ENCODE measurements at regions not wholly inside any gene's neighbourhood (a gene's known extent, or its start where the extent isn't known, plus 50 kb on each side); places are given as distances from the start of the nearest gene placed in this dataset.

DNA sequence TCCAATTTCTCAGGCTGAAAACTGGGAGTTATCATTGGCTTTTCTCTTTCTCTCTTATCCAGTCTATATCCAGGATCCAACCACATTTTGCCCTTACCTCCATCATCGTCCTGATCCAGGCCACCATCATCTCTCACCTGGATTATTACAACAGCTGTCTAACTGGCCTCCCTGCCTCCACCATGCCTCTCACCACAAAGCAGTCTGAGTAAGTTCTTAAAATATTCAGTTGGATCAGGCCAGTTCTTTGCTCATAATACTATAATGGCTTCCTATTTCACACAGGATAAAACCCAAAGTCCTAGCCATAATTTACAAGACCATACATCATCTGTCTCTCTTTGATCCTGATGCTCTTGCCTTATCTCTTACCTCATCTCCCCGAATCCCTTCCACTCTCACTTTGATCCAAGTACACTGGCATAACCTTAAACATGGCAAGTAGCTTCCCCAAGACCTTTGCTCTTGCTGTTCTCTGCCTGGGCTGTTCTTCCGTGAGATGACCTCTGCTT lies 133.4 kb upstream of the RAP1B start:
- Mint-ChIP-seq H3K4me3 (ENCODE audit: unreplicated experiment) (no peak overlapping the region), H3K9me3 (ENCODE audit: unreplicated experiment) (peaks cover 3% of the 10 kb centered on the region), H3K27ac (ENCODE audit: unreplicated experiment) (no peak overlapping the region), H3K36me3 (ENCODE audit: unreplicated experiment) (no peaks in the 10 kb centered on the region), H3K27me3 (ENCODE audit: unreplicated experiment) (no peaks in the 10 kb centered on the region), H3K4me1 (ENCODE audit: unreplicated experiment) (peaks cover 32% of the 10 kb centered on the region)
- TF ChIP-seq, protein P1, sequence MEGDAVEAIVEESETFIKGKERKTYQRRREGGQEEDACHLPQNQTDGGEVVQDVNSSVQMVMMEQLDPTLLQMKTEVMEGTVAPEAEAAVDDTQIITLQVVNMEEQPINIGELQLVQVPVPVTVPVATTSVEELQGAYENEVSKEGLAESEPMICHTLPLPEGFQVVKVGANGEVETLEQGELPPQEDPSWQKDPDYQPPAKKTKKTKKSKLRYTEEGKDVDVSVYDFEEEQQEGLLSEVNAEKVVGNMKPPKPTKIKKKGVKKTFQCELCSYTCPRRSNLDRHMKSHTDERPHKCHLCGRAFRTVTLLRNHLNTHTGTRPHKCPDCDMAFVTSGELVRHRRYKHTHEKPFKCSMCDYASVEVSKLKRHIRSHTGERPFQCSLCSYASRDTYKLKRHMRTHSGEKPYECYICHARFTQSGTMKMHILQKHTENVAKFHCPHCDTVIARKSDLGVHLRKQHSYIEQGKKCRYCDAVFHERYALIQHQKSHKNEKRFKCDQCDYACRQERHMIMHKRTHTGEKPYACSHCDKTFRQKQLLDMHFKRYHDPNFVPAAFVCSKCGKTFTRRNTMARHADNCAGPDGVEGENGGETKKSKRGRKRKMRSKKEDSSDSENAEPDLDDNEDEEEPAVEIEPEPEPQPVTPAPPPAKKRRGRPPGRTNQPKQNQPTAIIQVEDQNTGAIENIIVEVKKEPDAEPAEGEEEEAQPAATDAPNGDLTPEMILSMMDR (IDR thresholded peaks at IDR 0.05): no peak
- no peak for DNase-seq (ENCODE audit: extremely low spot score, unreplicated experiment)

GRCh38 chr12:68477906-68478305 lies 132.8 kb upstream of the RAP1B start:
- TF ChIP-seq, protein P1 (IDR thresholded peaks at IDR 0.05): no peak
- Mint-ChIP-seq H3K4me1 (ENCODE audit: unreplicated experiment) (peaks cover 38% of the 10 kb centered on the region), H3K4me3 (ENCODE audit: unreplicated experiment) (no peak overlapping the region), H3K27ac (ENCODE audit: unreplicated experiment) (peak overlapping the region; percentile 91), H3K9me3 (ENCODE audit: unreplicated experiment) (peaks cover 3% of the 10 kb centered on the region), H3K27me3 (ENCODE audit: unreplicated experiment) (no peaks in the 10 kb centered on the region), H3K36me3 (ENCODE audit: unreplicated experiment) (no peaks in the 10 kb centered on the region)
- DNase-seq (ENCODE audit: extremely low spot score, unreplicated experiment): no peak

GRCh38 chr12:68478516-68479260 lies 132.0 kb upstream of the RAP1B start:
- no peaks in the 10 kb centered on the region for H3K36me3 Mint-ChIP-seq (ENCODE audit: unreplicated experiment)
- H3K27me3 Mint-ChIP-seq (ENCODE audit: unreplicated experiment): no peaks in the 10 kb centered on the region
- no peak overlapping the region for H3K4me3 Mint-ChIP-seq (ENCODE audit: unreplicated experiment)
- no peak for DNase-seq (ENCODE audit: extremely low spot score, unreplicated experiment)
- H3K4me1 Mint-ChIP-seq (ENCODE audit: unreplicated experiment): peaks cover 44% of the 10 kb centered on the region
- peaks cover 3% of the 10 kb centered on the region for H3K9me3 Mint-ChIP-seq (ENCODE audit: unreplicated experiment)
- TF ChIP-seq, protein P1 (IDR thresholded peaks at IDR 0.05): no peak
- peak overlapping the region; percentile 91 for H3K27ac Mint-ChIP-seq (ENCODE audit: unreplicated experiment)

- Mint-ChIP-seq H3K27ac (ENCODE audit: unreplicated experiment) (peak overlapping the region; percentile 91), H3K4me3 (ENCODE audit: unreplicated experiment) (no peak overlapping the region), H3K9me3 (ENCODE audit: unreplicated experiment) (peaks cover 3% of the 10 kb centered on the region), H3K4me1 (ENCODE audit: unreplicated experiment) (peaks cover 51% of the 10 kb centered on the region), H3K27me3 (ENCODE audit: unreplicated experiment) (no peaks in the 10 kb centered on the region), H3K36me3 (ENCODE audit: unreplicated experiment) (no peaks in the 10 kb centered on the region)
- TF ChIP-seq, protein P1 (IDR thresholded peaks at IDR 0.05): no peak
- no peak for DNase-seq (ENCODE audit: extremely low spot score, unreplicated experiment)
Measured at GRCh38 chr12:68479261-68479895, 131.3 kb upstream of the RAP1B start.

DNA sequence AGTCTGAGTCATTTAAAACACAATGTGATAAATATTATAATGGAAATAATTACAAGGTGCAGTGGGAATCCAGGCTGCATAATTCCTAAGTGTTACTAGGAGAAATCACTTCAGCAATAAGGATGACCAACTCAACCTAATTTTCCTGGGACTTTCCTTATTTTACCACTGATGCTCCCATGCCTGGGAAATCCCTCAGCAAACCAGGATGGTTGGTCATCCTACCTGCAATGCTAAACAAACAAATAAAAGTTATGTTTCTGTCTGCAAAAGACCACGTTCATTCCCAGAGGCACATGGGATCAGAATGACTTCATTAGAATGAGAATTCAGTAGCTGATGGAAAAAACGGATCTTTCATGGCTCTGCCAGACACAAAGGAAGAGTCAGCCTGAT lies 130.8 kb upstream of the RAP1B start:
- TF ChIP-seq, protein P1 (IDR thresholded peaks at IDR 0.05): no peak
- Mint-ChIP-seq H3K4me1 (ENCODE audit: unreplicated experiment) (peaks cover 51% of the 10 kb centered on the region), H3K27ac (ENCODE audit: unreplicated experiment) (peak overlapping the region; percentile 91), H3K9me3 (ENCODE audit: unreplicated experiment) (peaks cover 3% of the 10 kb centered on the region), H3K36me3 (ENCODE audit: unreplicated experiment) (no peaks in the 10 kb centered on the region), H3K4me3 (ENCODE audit: unreplicated experiment) (no peak overlapping the region), H3K27me3 (ENCODE audit: unreplicated experiment) (no peaks in the 10 kb centered on the region)
- DNase-seq (ENCODE audit: extremely low spot score, unreplicated experiment): no peak
